GM12878 (cell line): ENCODE measurements at regions not wholly inside any gene's neighbourhood (a gene's known extent, or its start where the extent isn't known, plus 50 kb on each side); places are given as distances from the start of the nearest gene placed in this dataset.

Experiments
- ATAC-seq: fragments of 200-7000 bp; cut with Tn5 transposase; 3 replicates; pipeline ENCODE4 v1.9.1; 2020; ENCODE audit warnings: mild to moderate bottlenecking, moderate library complexity
- BruUV-seq: library from RNA; stranded (reverse); fragments of 400-500 nt; replicated peaks from 2 replicates; lab custom pipeline; 2021; lab: Mats Ljungman, UMichigan
- CTCF ChIA-PET: fragments of 300-600 bp; sonication (Branson Sonifier 250); formaldehyde crosslinking; extraction: SDS; loops from one replicate; lab custom pipeline; 2021; ENCODE audit warnings: inconsistent platforms; lab: Yijun Ruan, JAX
- POLR2A ChIA-PET: fragments of 350-600 bp; formaldehyde crosslinking; extraction: SDS; loops from one replicate; lab custom pipeline; 2021; ENCODE audit warnings: inconsistent platforms; lab: Charles Lee
- RAD21 ChIA-PET: fragments of 300-600 bp; sonication (Branson Sonifier 250); formaldehyde crosslinking; loops from one replicate; lab custom pipeline; 2023; ENCODE audit warnings: antibody characterized with exemption; ENCODE audit not compliant: unreplicated experiment; lab: Charles Lee
- SMC1A ChIA-PET: fragments of 300-600 bp; sonication (Branson Sonifier 250); formaldehyde crosslinking; loops from one replicate; lab custom pipeline; 2023; ENCODE audit not compliant: unreplicated experiment, uncharacterized antibody; lab: Charles Lee
- DNase-seq: peaks from one replicate; pipeline ENCODE4 v3.0.0-alpha.2; 2011; ENCODE audit warnings: low read depth, low spot score
- FAIRE-seq: peaks from 3 replicates; lab custom pipeline; 2011; peaks lifted over from hg19 to GRCh38; lab: Jason Lieb, UNC
- H2AFZ ChIP-seq: 2 replicates; pipeline ENCODE4 v1.6.0; 2011; ENCODE audit warnings: low read depth, low read length, control low read depth; ENCODE audit not compliant: control insufficient read depth
- H3K27ac ChIP-seq: 2 replicates; pipeline ENCODE4 v1.5.1; 2011; ENCODE audit warnings: control low read depth; ENCODE audit not compliant: control insufficient read depth, insufficient read depth
- H3K27me3 ChIP-seq, 2 experiments: replicated peaks in 1 of 2; 2 replicates each; pipeline versions ENCODE4 v1.6.0 to v1.6.1; 2011; ENCODE audit warnings: low read length in 1 of 2; ENCODE audit not compliant: control insufficient read depth in 2 of 2, insufficient read depth in 2 of 2
- H3K36me3 ChIP-seq, 2 experiments: 2 replicates each; pipeline ENCODE4 v1.5.1; 2011; ENCODE audit warnings: low read length in 1 of 2; ENCODE audit not compliant: control insufficient read depth in 2 of 2, insufficient read depth in 2 of 2
- H3K4me1 ChIP-seq: 2 replicates; pipeline ENCODE4 v1.6.1; 2011; ENCODE audit warnings: mild to moderate bottlenecking, low read length, moderate library complexity, mixed read lengths; ENCODE audit not compliant: control insufficient read depth, insufficient read depth
- H3K4me2 ChIP-seq: 2 replicates; pipeline ENCODE4 v1.6.0; 2011; ENCODE audit warnings: control low read depth; ENCODE audit not compliant: control insufficient read depth, insufficient read depth
- H3K4me3 ChIP-seq: fragments of 200-600 bp; sonication (generic); 2 replicates; pipeline ENCODE4 v1.5.1; 2016
- H3K79me2 ChIP-seq: 2 replicates; pipeline ENCODE4 v1.6.0; 2011; ENCODE audit warnings: low read length; ENCODE audit not compliant: control insufficient read depth, insufficient read depth
- H3K9ac ChIP-seq: 2 replicates; pipeline ENCODE4 v1.8.0; 2011; ENCODE audit warnings: low read length, control low read depth, mixed read lengths; ENCODE audit not compliant: control insufficient read depth, insufficient read depth
- H3K9me3 ChIP-seq: replicated peaks from 3 replicates; pipeline ENCODE4 v1.5.1; 2011; ENCODE audit warnings: mild to moderate bottlenecking, low read length; ENCODE audit not compliant: control insufficient read depth, insufficient read depth
- H4K20me1 ChIP-seq: 2 replicates; pipeline ENCODE4 v1.6.0; 2011; ENCODE audit not compliant: control insufficient read depth, insufficient read depth
- BCL11A ChIP-seq: IDR thresholded peaks from 2 replicates; pipeline ENCODE4 v1.6.1; 2011; ENCODE audit warnings: low read depth, low read length
- CHD1 ChIP-seq: IDR thresholded peaks from 2 replicates; pipeline ENCODE4 v1.6.1; 2012; ENCODE audit warnings: low read depth, low read length, improper control_type of control experiment
- CHD4 ChIP-seq: fragments of 200-600 bp; sonication (generic); IDR thresholded peaks from 2 replicates; pipeline ENCODE4 v1.6.1; 2016; ENCODE audit warnings: mild to moderate bottlenecking
- EZH2 ChIP-seq: IDR thresholded peaks from 2 replicates; pipeline ENCODE4 v1.6.1; 2012; ENCODE audit warnings: low read depth, mild to moderate bottlenecking, control low read depth, inconsistent platforms, low read length, borderline replicate concordance; ENCODE audit not compliant: control insufficient read depth
- IRF3 ChIP-seq: fragments of 450-650 bp; IDR thresholded peaks from 2 replicates; pipeline ENCODE4 v1.6.1; 2014; ENCODE audit warnings: mild to moderate bottlenecking
- MEF2A ChIP-seq: IDR thresholded peaks from 2 replicates; pipeline ENCODE4 v1.6.1; 2011; ENCODE audit warnings: low read depth, mild to moderate bottlenecking, low read length, moderate library complexity; ENCODE audit not compliant: insufficient read depth
- PAX5 ChIP-seq: IDR thresholded peaks from 2 replicates; pipeline ENCODE4 v1.6.1; 2011; ENCODE audit warnings: low read depth, low read length, borderline replicate concordance
- POU2F2 ChIP-seq: IDR thresholded peaks from 3 replicates; pipeline ENCODE4 v1.6.1; 2011; ENCODE audit warnings: low read depth, mild to moderate bottlenecking, low read length, borderline replicate concordance
- PRDM15 ChIP-seq: fragments of 450-650 bp; formaldehyde crosslinking; IDR thresholded peaks from 2 replicates; pipeline ENCODE4 v1.4.0; 2020; ENCODE audit warnings: mild to moderate bottlenecking, moderate library complexity
- RCOR1 ChIP-seq: conservative IDR thresholded peaks from 2 replicates; pipeline ENCODE4 v1.6.1; 2012; ENCODE audit warnings: low read depth, low read length, improper control_type of control experiment
- RELA ChIP-seq: fragments of 450-650 bp; IDR thresholded peaks from 2 replicates; pipeline ENCODE4 v1.8.0; 2014; ENCODE audit warnings: borderline replicate concordance; ENCODE audit not compliant: partially characterized antibody
- REST ChIP-seq: IDR thresholded peaks from 2 replicates; pipeline ENCODE4 v1.6.1; 2012; ENCODE audit warnings: mild to moderate bottlenecking, low read depth, low read length
- RFX5 ChIP-seq: IDR thresholded peaks from 2 replicates; pipeline ENCODE4 v1.6.1; 2011; ENCODE audit warnings: low read depth, low read length, improper control_type of control experiment
- SKIL ChIP-seq: fragments of 450-650 bp; IDR thresholded peaks from 2 replicates; pipeline ENCODE4 v1.6.1; 2017; ENCODE audit warnings: mild to moderate bottlenecking, low read depth, inconsistent platforms; ENCODE audit not compliant: poor library complexity, severe bottlenecking
- SP1 ChIP-seq: IDR thresholded peaks from one replicate; pipeline ENCODE4 v1.6.1; 2011; ENCODE audit warnings: low read depth, low read length
- in situ Hi-C: fragments of 300-500 bp; cut with MboI; formaldehyde crosslinking; loops from 9 replicates; pipeline ENCODE4 v1.14.3; 2018; ENCODE audit warnings: mixed read lengths
- intact Hi-C: fragments of 100-400 bp; cut with micrococcal nuclease; formaldehyde crosslinking; loops from one replicate; pipeline ENCODE4 v1.14.2; 2022; ENCODE audit not compliant: unreplicated experiment

GRCh38 chr12:131589966-131590365 is 120.9 kb upstream of the SFSWAP start:
- ATAC-seq, result no peak
- H3K79me2 ChIP-seq, result no peaks in the 10 kb centered on the region
- intact Hi-C loops, result no loop called here
- H3K9ac ChIP-seq, result no peak overlapping the region
- SMC1A ChIA-PET, result interaction anchor here (1.1 kb wide), 1 partner anchor 724 kb away, joined by 3 read pairs; no protein-coding TSS in a partner anchor
- no peak overlapping the region for H3K4me2 ChIP-seq
- FAIRE-seq, result no peak
- in situ Hi-C loops, result no loop called here
- POLR2A ChIA-PET, result no interaction called here
- BruUV-seq, result no TSS peak
- peaks cover 19% of the 10 kb centered on the region for H3K4me1 ChIP-seq
- H3K9me3 ChIP-seq, result peaks cover 7% of the 10 kb centered on the region
- no peaks in the 10 kb centered on the region for H4K20me1 ChIP-seq
- H3K27me3 ChIP-seq, result no peaks in the 10 kb centered on the region; a peak in 1 of 4 replicates
- no peak overlapping the region for H3K27ac ChIP-seq
- no peak overlapping the region for H3K4me3 ChIP-seq
- DNase-seq, result no peak
- CTCF ChIA-PET, result interaction anchor here (1.6 kb wide), 1 partner anchor 236 kb away, joined by 5 read pairs; no protein-coding TSS in a partner anchor
- no peaks in the 10 kb centered on the region for H3K36me3 ChIP-seq
- RAD21 ChIA-PET, result no interaction called here
- no peak overlapping the region for H2AFZ ChIP-seq
- TF ChIP-seq IRF3, result no peak
- no peak for TF ChIP-seq RCOR1
- no peak for TF ChIP-seq RELA
- no peak for TF ChIP-seq REST
- no peak for TF ChIP-seq BCL11A
- no peak for TF ChIP-seq POU2F2
- no peak for TF ChIP-seq CHD1
- TF ChIP-seq PAX5, result no peak
- TF ChIP-seq SKIL, result no peak
- TF ChIP-seq MEF2A, result no peak
- no peak for TF ChIP-seq RFX5
- TF ChIP-seq SP1, result no peak
- no peak for TF ChIP-seq EZH2
- TF ChIP-seq CHD4, result no peak
- no peak for TF ChIP-seq PRDM15
